Astrocyte of the cerebellum (primary cell): ENCODE measurements at regions not wholly inside any gene's neighbourhood (a gene's known extent, or its start where the extent isn't known, plus 50 kb on each side); places are given as distances from the start of the nearest gene placed in this dataset.
A peak's percentile ranks its signal among the peaks of the same experiment; 100 is the strongest.

ENCODE experiments used
- DNase-seq: peaks from one replicate; pipeline ENCODE4 v3.0.0-alpha.2; 2011; ENCODE audit warnings: low read depth
- H3K4me3 ChIP-seq: 2 replicates; pipeline ENCODE4 v1.5.1; 2011; ENCODE audit warnings: mild to moderate bottlenecking, low read depth, low read length, moderate library complexity
- CTCF ChIP-seq: IDR thresholded peaks from 2 replicates; pipeline ENCODE4 v1.5.1; 2012; ENCODE audit warnings: low read length, low read depth, moderate library complexity, mild to moderate bottlenecking; ENCODE audit errors: missing control alignments
- in situ Hi-C: cut with HindIII; loops from 2 replicates; pipeline ENCODE4 v1.10.0; 2017; ENCODE audit warnings: low sequenced_read_pairs

DNA sequence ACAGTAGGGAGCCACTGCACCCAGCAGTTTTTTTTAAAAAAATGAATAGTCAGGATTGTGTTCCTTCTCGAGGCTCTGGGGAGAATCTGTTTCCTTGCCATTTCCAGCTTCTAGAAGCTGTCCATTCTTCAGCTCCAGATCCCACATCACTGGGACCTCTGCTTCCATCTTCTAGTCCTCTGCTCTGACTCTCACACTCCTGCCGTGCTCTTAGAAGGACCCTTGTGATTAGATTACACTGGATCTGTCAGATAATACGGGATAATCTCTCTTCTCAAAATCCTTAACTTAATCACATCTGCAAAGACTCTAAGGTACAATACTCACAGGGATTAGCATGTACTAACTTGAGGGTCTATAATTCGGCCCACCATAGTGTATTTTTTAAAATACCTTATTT, 158.9 kb upstream of the SP4 start:
- DNase-seq, result no peak
- in situ Hi-C loops, result no loop called here
- TF ChIP-seq CTCF, result no peak
- H3K4me3 ChIP-seq, result no peak overlapping the region

GRCh38 chr7:21276471-21277035, 151.3 kb upstream of the SP4 start:
- no peak for TF ChIP-seq CTCF
- no peak overlapping the region for H3K4me3 ChIP-seq
- DNase-seq, result no peak
- in situ Hi-C loops, result no loop called here

- no peak overlapping the region for H3K4me3 ChIP-seq
- no peak for TF ChIP-seq CTCF
- in situ Hi-C loops, result no loop called here
- no peak for DNase-seq
Observed at GRCh38 chr7:21278944-21279343, 148.9 kb upstream of the SP4 start.

DNA sequence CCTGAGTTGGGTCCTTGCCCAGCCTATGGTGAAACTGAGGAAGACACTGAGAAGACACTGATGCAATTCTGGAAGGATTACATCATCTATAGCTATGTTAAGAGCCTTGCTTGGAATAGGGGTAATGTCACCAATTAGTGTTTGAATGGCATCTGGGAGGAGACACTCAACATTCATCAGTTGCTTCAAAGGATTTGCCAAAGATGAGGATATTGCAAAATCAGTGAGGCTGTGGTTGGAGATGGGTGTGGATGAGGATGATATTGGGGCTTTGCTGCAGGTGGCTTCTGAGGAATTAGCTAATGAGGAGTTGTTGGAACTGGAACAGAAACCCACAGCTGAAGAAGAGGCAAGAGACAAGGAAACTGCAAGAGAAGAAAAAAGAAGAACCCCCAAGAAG, 146.7 kb upstream of the SP4 start:
- in situ Hi-C loops, result no loop called here
- TF ChIP-seq CTCF, result no peak
- no peak overlapping the region for H3K4me3 ChIP-seq
- DNase-seq, result no peak

DNA sequence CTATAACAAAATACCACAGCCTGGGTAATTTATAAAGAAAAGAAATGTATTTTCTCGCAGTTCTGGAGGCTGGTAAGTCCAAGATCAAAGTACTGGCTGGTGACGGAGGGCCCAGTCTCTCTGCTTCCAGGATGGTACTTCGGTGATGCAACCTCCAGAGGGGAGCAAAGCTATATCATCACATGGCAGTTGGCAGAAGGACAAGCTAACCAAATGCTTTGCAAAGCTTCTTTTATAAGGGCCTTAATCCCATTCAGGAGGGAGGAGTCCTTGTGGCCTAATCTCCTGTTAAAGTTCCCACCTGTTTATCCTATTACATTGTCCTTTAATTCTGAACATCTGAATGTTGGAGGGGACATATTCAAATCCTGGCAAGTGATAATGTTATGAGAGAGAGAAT, 134.1 kb upstream of the SP4 start:
- no peak for DNase-seq
- TF ChIP-seq CTCF, result no peak
- in situ Hi-C loops, result no loop called here
- no peak overlapping the region for H3K4me3 ChIP-seq

GRCh38 chr7:21299766-21300165, 128.1 kb upstream of the SP4 start:
- TF ChIP-seq CTCF, result no peak
- no peak overlapping the region for H3K4me3 ChIP-seq
- in situ Hi-C loops, result no loop called here
- DNase-seq, result no peak

GRCh38 chr7:21300692-21301091, 127.2 kb upstream of the SP4 start:
- TF ChIP-seq CTCF, result peak; percentile 17
- no peak overlapping the region for H3K4me3 ChIP-seq
- no peak for DNase-seq
- in situ Hi-C loops, result no loop called here
